ENCODE measurements at regions not wholly inside any gene's neighbourhood (a gene's known extent, or its start where the extent isn't known, plus 50 kb on each side); places are given as distances from the start of the nearest gene placed in this dataset.

- no peak overlapping the region for H2AFZ ChIP-seq (ENCODE audit: low read depth, low read length)
- no peak overlapping the region for H3K9ac ChIP-seq (ENCODE audit: low read length)
- no peak overlapping the region for H4K8ac ChIP-seq (ENCODE audit: low read length)
- no peak for DNase-seq
- H3K36me3 ChIP-seq (ENCODE audit: control insufficient read depth in 1 of 2, insufficient read depth in 2 of 2, low read depth in 1 of 2, low read length in 2 of 2) = no peaks in the 10 kb centered on the region
- no peak overlapping the region for H3K27ac ChIP-seq (ENCODE audit: low read length, poor library complexity, severe bottlenecking)
- no peak overlapping the region for H3K4me3 ChIP-seq (ENCODE audit: insufficient read depth in 1 of 2, low read depth in 1 of 2, low read length in 2 of 2)
- H2BK12ac ChIP-seq (ENCODE audit: low read length in 2 of 2) = no peak overlapping the region
- no peaks in the 10 kb centered on the region for H3K4me1 ChIP-seq (ENCODE audit: control insufficient read depth, insufficient read depth, low read depth, low read length)
- H3K18ac ChIP-seq (ENCODE audit: low read depth in 1 of 2, low read length in 2 of 2) = no peak overlapping the region
- H2BK5ac ChIP-seq (ENCODE audit: low read depth, low read length, poor library complexity, severe bottlenecking) = no peak overlapping the region
- 93% methylated on average over 4 of the region's 5 CpGs for WGBS
- no peak overlapping the region for H2BK120ac ChIP-seq (ENCODE audit: low read depth, low read length)
- H4K91ac ChIP-seq (ENCODE audit: low read length) = no peak overlapping the region
- no peaks in the 10 kb centered on the region for H3K27me3 ChIP-seq (ENCODE audit: control insufficient read depth in 1 of 2, insufficient read depth in 1 of 2, low read length in 2 of 2)
- H2AK5ac ChIP-seq (ENCODE audit: low read length, severe bottlenecking) = no peak overlapping the region
- no peak overlapping the region for H2BK15ac ChIP-seq (ENCODE audit: low read depth, poor library complexity, severe bottlenecking)
- H3K4ac ChIP-seq (ENCODE audit: low read depth in 1 of 2, low read length in 2 of 2) = no peak overlapping the region
- H3K4me2 ChIP-seq (ENCODE audit: low read length, poor library complexity, severe bottlenecking) = no peak overlapping the region
- H3K79me1 ChIP-seq (replicated peaks; ENCODE audit: low read length, poor library complexity, severe bottlenecking) = no peaks in the 10 kb centered on the region
- H3K23ac ChIP-seq (ENCODE audit: low read length in 2 of 2) = no peak overlapping the region
- no peak overlapping the region for H3K14ac ChIP-seq (ENCODE audit: low read length in 2 of 2)
- peaks cover 14% of the 10 kb centered on the region for H3K9me3 ChIP-seq (ENCODE audit: control insufficient read depth, low read length)
Observed at GRCh38 chr1:88404582-88404981, 279.5 kb upstream of the PKN2 start.

GRCh38 chr1:88407248-88407647 is 276.8 kb upstream of the PKN2 start:
- H2BK15ac ChIP-seq (ENCODE audit: low read depth, poor library complexity, severe bottlenecking) = no peak overlapping the region
- no peak overlapping the region for H2BK120ac ChIP-seq (ENCODE audit: low read depth, low read length)
- H4K91ac ChIP-seq (ENCODE audit: low read length) = no peak overlapping the region
- 89% methylated on average over 3 of the region's 3 CpGs for WGBS
- H3K4me2 ChIP-seq (ENCODE audit: low read length, poor library complexity, severe bottlenecking) = no peak overlapping the region
- no peak for DNase-seq
- no peak overlapping the region for H3K14ac ChIP-seq (ENCODE audit: low read length in 2 of 2)
- no peak overlapping the region for H3K9ac ChIP-seq (ENCODE audit: low read length)
- no peaks in the 10 kb centered on the region for H3K27me3 ChIP-seq (ENCODE audit: control insufficient read depth in 1 of 2, insufficient read depth in 1 of 2, low read length in 2 of 2)
- H2AFZ ChIP-seq (ENCODE audit: low read depth, low read length) = no peak overlapping the region
- H4K8ac ChIP-seq (ENCODE audit: low read length) = no peak overlapping the region
- no peak overlapping the region for H3K4me3 ChIP-seq (ENCODE audit: insufficient read depth in 1 of 2, low read depth in 1 of 2, low read length in 2 of 2)
- H3K23ac ChIP-seq (ENCODE audit: low read length in 2 of 2) = no peak overlapping the region
- no peaks in the 10 kb centered on the region for H3K4me1 ChIP-seq (ENCODE audit: control insufficient read depth, insufficient read depth, low read depth, low read length)
- H2BK12ac ChIP-seq (ENCODE audit: low read length in 2 of 2) = no peak overlapping the region
- H2BK5ac ChIP-seq (ENCODE audit: low read depth, low read length, poor library complexity, severe bottlenecking) = no peak overlapping the region
- no peak overlapping the region for H3K27ac ChIP-seq (ENCODE audit: low read length, poor library complexity, severe bottlenecking)
- H3K4ac ChIP-seq (ENCODE audit: low read depth in 1 of 2, low read length in 2 of 2) = no peak overlapping the region
- peaks cover 11% of the 10 kb centered on the region for H3K9me3 ChIP-seq (ENCODE audit: control insufficient read depth, low read length)
- H3K79me1 ChIP-seq (replicated peaks; ENCODE audit: low read length, poor library complexity, severe bottlenecking) = no peaks in the 10 kb centered on the region
- H2AK5ac ChIP-seq (ENCODE audit: low read length, severe bottlenecking) = no peak overlapping the region
- H3K36me3 ChIP-seq (ENCODE audit: control insufficient read depth in 1 of 2, insufficient read depth in 2 of 2, low read depth in 1 of 2, low read length in 2 of 2) = no peaks in the 10 kb centered on the region
- H3K18ac ChIP-seq (ENCODE audit: low read depth in 1 of 2, low read length in 2 of 2) = no peak overlapping the region

- no peak overlapping the region for H2BK120ac ChIP-seq (ENCODE audit: low read depth, low read length)
- H2AK5ac ChIP-seq (ENCODE audit: low read length, severe bottlenecking) = no peak overlapping the region
- H2BK12ac ChIP-seq (ENCODE audit: low read length in 2 of 2) = no peak overlapping the region
- H3K4me2 ChIP-seq (ENCODE audit: low read length, poor library complexity, severe bottlenecking) = no peak overlapping the region
- H3K4me1 ChIP-seq (ENCODE audit: control insufficient read depth, insufficient read depth, low read depth, low read length) = no peaks in the 10 kb centered on the region
- no peak overlapping the region for H3K14ac ChIP-seq (ENCODE audit: low read length in 2 of 2)
- no peak overlapping the region for H2BK15ac ChIP-seq (ENCODE audit: low read depth, poor library complexity, severe bottlenecking)
- peaks cover 46% of the 10 kb centered on the region for H3K9me3 ChIP-seq (ENCODE audit: control insufficient read depth, low read length)
- H3K36me3 ChIP-seq (ENCODE audit: control insufficient read depth in 1 of 2, insufficient read depth in 2 of 2, low read depth in 1 of 2, low read length in 2 of 2) = no peaks in the 10 kb centered on the region
- H3K27me3 ChIP-seq (ENCODE audit: control insufficient read depth in 1 of 2, insufficient read depth in 1 of 2, low read length in 2 of 2) = no peaks in the 10 kb centered on the region
- no peak overlapping the region for H3K18ac ChIP-seq (ENCODE audit: low read depth in 1 of 2, low read length in 2 of 2)
- no peak overlapping the region for H3K4ac ChIP-seq (ENCODE audit: low read depth in 1 of 2, low read length in 2 of 2)
- H3K9ac ChIP-seq (ENCODE audit: low read length) = no peak overlapping the region
- no peak overlapping the region for H4K91ac ChIP-seq (ENCODE audit: low read length)
- no peak for DNase-seq
- no peak overlapping the region for H2AFZ ChIP-seq (ENCODE audit: low read depth, low read length)
- H3K4me3 ChIP-seq (ENCODE audit: insufficient read depth in 1 of 2, low read depth in 1 of 2, low read length in 2 of 2) = no peak overlapping the region
- no CpG with 5 or more reads among the region's 1 CpG for WGBS
- H3K79me1 ChIP-seq (replicated peaks; ENCODE audit: low read length, poor library complexity, severe bottlenecking) = no peaks in the 10 kb centered on the region
- H3K27ac ChIP-seq (ENCODE audit: low read length, poor library complexity, severe bottlenecking) = no peak overlapping the region
- no peak overlapping the region for H4K8ac ChIP-seq (ENCODE audit: low read length)
- no peak overlapping the region for H3K23ac ChIP-seq (ENCODE audit: low read length in 2 of 2)
- no peak overlapping the region for H2BK5ac ChIP-seq (ENCODE audit: low read depth, low read length, poor library complexity, severe bottlenecking)
Observed at GRCh38 chr1:88421997-88422396, 262.1 kb upstream of the PKN2 start.

- Histone ChIP-seq H3K14ac (ENCODE audit: low read length in 2 of 2) (no peak overlapping the region), H3K23ac (ENCODE audit: low read length in 2 of 2) (no peak overlapping the region), H2BK5ac (ENCODE audit: low read depth, low read length, poor library complexity, severe bottlenecking) (no peak overlapping the region), H2BK120ac (ENCODE audit: low read depth, low read length) (no peak overlapping the region), H4K91ac (ENCODE audit: low read length) (no peak overlapping the region), H3K4me1 (ENCODE audit: control insufficient read depth, insufficient read depth, low read depth, low read length) (no peaks in the 10 kb centered on the region), H3K4me3 (ENCODE audit: insufficient read depth in 1 of 2, low read depth in 1 of 2, low read length in 2 of 2) (no peak overlapping the region), H3K4me2 (ENCODE audit: low read length, poor library complexity, severe bottlenecking) (no peak overlapping the region), H3K9ac (ENCODE audit: low read length) (no peak overlapping the region), H3K79me1 (replicated peaks; ENCODE audit: low read length, poor library complexity, severe bottlenecking) (no peaks in the 10 kb centered on the region), H4K8ac (ENCODE audit: low read length) (no peak overlapping the region), H3K36me3 (ENCODE audit: control insufficient read depth in 1 of 2, insufficient read depth in 2 of 2, low read depth in 1 of 2, low read length in 2 of 2) (no peaks in the 10 kb centered on the region), H2BK15ac (ENCODE audit: low read depth, poor library complexity, severe bottlenecking) (no peak overlapping the region), H2AK5ac (ENCODE audit: low read length, severe bottlenecking) (no peak overlapping the region), H2AFZ (ENCODE audit: low read depth, low read length) (no peak overlapping the region), H3K18ac (ENCODE audit: low read depth in 1 of 2, low read length in 2 of 2) (no peak overlapping the region), H3K27me3 (ENCODE audit: control insufficient read depth in 1 of 2, insufficient read depth in 1 of 2, low read length in 2 of 2) (no peaks in the 10 kb centered on the region), H2BK12ac (ENCODE audit: low read length in 2 of 2) (no peak overlapping the region), H3K9me3 (ENCODE audit: control insufficient read depth, low read length) (peaks cover 42% of the 10 kb centered on the region), H3K27ac (ENCODE audit: low read length, poor library complexity, severe bottlenecking) (no peak overlapping the region), H3K4ac (ENCODE audit: low read depth in 1 of 2, low read length in 2 of 2) (no peak overlapping the region)
- WGBS = 92% methylated on average over 1 of the region's 1 CpG
- no peak for DNase-seq
Observed at GRCh38 chr1:88433556-88433955, 250.5 kb upstream of the PKN2 start.
